ENCODE measurements at regions not wholly inside any gene's neighbourhood (a gene's known extent, or its start where the extent isn't known, plus 50 kb on each side); places are given as distances from the start of the nearest gene placed in this dataset.

- Histone ChIP-seq H3K27me3 (no peaks in the 10 kb centered on the region), H3K4me1 (peaks cover 9% of the 10 kb centered on the region), H3K4me3 (no peak overlapping the region), H3K27ac (no peak overlapping the region), H3K36me3 (replicated peaks in 1 of 2; ENCODE audit: insufficient read depth in 1 of 2, low read depth in 2 of 2) (no peaks in the 10 kb centered on the region), H3K9me3 (no peaks in the 10 kb centered on the region)
- no peak for TF ChIP-seq POLR2A (IDR thresholded peaks at IDR 0.05)
- TF ChIP-seq CTCF (IDR thresholded peaks at IDR 0.05): no peak
- ATAC-seq (peak; percentile 59), DNase-seq (peak in 1 of 4 donors; percentile 17)
- intact Hi-C loops (cut with DNase I): no loop called here
- 18 to 39% methylated on average over 24 to 40 of the region's 40 CpGs for WGBS, 2 donors
Observed at GRCh38 chr9:113687680-113688371, 188.3 kb upstream of the ZNF618 start.

GRCh38 chr9:113690055-113690740, 185.9 kb upstream of the ZNF618 start:
- 77 to 78% methylated on average over 11 of the region's 11 CpGs for WGBS, 2 donors
- ATAC-seq: no peak
- DNase-seq: no peak

GRCh38 chr9:113692256-113692655, 183.9 kb upstream of the ZNF618 start:
- no peak overlapping the region for H3K27ac ChIP-seq
- H3K36me3 ChIP-seq (replicated peaks in 1 of 2; ENCODE audit: insufficient read depth in 1 of 2, low read depth in 2 of 2): no peaks in the 10 kb centered on the region
- no peaks in the 10 kb centered on the region for H3K27me3 ChIP-seq
- H3K9me3 ChIP-seq: no peaks in the 10 kb centered on the region
- intact Hi-C loops (cut with DNase I): no loop called here
- 30 to 49% methylated on average over 2 of the region's 2 CpGs for WGBS, 2 donors
- peaks cover 9% of the 10 kb centered on the region for H3K4me1 ChIP-seq
- DNase-seq (no peak), ATAC-seq (no peak)
- TF ChIP-seq CTCF (IDR thresholded peaks at IDR 0.05) (no peak), POLR2A (IDR thresholded peaks at IDR 0.05) (no peak)
- H3K4me3 ChIP-seq: no peak overlapping the region

More at GRCh38 chr9:113690055-113690740, 185.9 kb upstream of the ZNF618 start:
- H3K9me3 ChIP-seq: no peaks in the 10 kb centered on the region
- intact Hi-C loops (cut with DNase I): no loop called here
- no peak overlapping the region for H3K4me3 ChIP-seq
- no peak overlapping the region for H3K27ac ChIP-seq
- peaks cover 9% of the 10 kb centered on the region for H3K4me1 ChIP-seq
- H3K27me3 ChIP-seq: no peaks in the 10 kb centered on the region
- H3K36me3 ChIP-seq (replicated peaks in 1 of 2; ENCODE audit: insufficient read depth in 1 of 2, low read depth in 2 of 2): no peaks in the 10 kb centered on the region
- TF ChIP-seq CTCF (IDR thresholded peaks at IDR 0.05): no peak
- TF ChIP-seq POLR2A (IDR thresholded peaks at IDR 0.05): no peak

GRCh38 chr9:113694912-113695311, 181.2 kb upstream of the ZNF618 start:
- no peak overlapping the region for H3K4me3 ChIP-seq
- DNase-seq (no peak), ATAC-seq (no peak)
- no peaks in the 10 kb centered on the region for H3K27me3 ChIP-seq
- no peaks in the 10 kb centered on the region for H3K36me3 ChIP-seq (replicated peaks in 1 of 2; ENCODE audit: insufficient read depth in 1 of 2, low read depth in 2 of 2)
- H3K9me3 ChIP-seq: no peaks in the 10 kb centered on the region
- TF ChIP-seq CTCF (IDR thresholded peaks at IDR 0.05) (no peak), POLR2A (IDR thresholded peaks at IDR 0.05) (no peak)
- 67 to 73% methylated on average over 4 of the region's 4 CpGs for whole genome bisulfite sequencing, 2 donors
- H3K4me1 ChIP-seq: no peaks in the 10 kb centered on the region
- intact Hi-C loops (cut with DNase I): no loop called here
- no peak overlapping the region for H3K27ac ChIP-seq
